Tibial nerve (tissue), 4 donors: ENCODE measurements at regions not wholly inside any gene's neighbourhood (a gene's known extent, or its start where the extent isn't known, plus 50 kb on each side); places are given as distances from the start of the nearest gene placed in this dataset.

Experiments
- CTCF ChIP-seq, 5 experiments: fragments of 200-600 bp in 3 of 5; fragments of 450-650 bp in 2 of 5; sonication (generic) in 3 of 5; IDR thresholded peaks; one replicate each; pipeline ENCODE4 v1.5.1; 2016 to 2019; ENCODE audit warnings: antibody characterized with exemption in 5 of 5, mild to moderate bottlenecking in 3 of 5, moderate library complexity in 2 of 5
- EP300 ChIP-seq, 2 donors: sonication (generic); formaldehyde crosslinking; IDR thresholded peaks; one replicate each; pipeline ENCODE4 v1.6.1; 2017; ENCODE audit warnings: antibody characterized with exemption in 2 of 2, mild to moderate bottlenecking in 1 of 2
- POLR2A ChIP-seq, 2 donors: fragments of 450-650 bp; IDR thresholded peaks; one replicate each; pipeline ENCODE4 v1.6.1; 2017; ENCODE audit warnings: antibody characterized with exemption in 2 of 2, mild to moderate bottlenecking in 2 of 2, moderate library complexity in 2 of 2

DNA sequence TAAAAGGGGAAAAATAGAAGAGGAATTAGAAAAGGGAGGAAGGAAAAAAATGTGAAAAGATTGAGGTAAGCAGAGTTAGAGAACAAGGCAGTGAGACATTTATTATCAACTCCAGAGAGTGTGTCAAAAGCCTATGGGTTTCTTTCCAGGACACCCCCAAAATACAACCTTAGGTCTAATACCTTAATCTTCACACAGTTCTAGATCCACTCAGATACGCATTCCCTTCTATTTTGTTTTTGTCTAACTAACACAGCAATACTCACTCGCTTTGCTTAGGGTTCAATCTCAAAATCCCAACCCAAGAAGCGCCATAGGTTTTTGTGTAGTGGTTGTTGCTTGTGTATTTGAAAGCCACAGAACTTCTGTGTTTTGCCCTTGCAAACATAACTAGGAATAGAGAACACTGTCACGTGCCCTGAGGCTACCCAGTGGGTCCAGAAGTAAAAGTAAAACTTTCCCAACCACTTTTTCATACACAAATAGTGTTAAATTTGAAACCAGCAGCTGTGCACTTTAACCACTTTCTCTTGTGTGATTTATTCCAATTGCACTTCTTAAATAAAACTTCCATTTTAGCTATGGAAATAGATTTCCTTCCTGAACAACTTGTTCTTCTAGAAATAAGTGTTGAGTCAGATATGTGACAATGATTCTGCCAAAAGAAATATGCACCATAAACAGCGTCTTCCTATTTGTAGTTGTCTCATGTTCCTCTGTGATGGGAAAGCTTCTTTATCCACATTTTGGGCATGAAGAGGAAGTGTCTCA lies 414.7 kb upstream of the GHITM start:
- TF ChIP-seq CTCF (IDR thresholded peaks at IDR 0.05) = no peak
- no peak for TF ChIP-seq POLR2A (IDR thresholded peaks at IDR 0.05)
- TF ChIP-seq EP300 (IDR thresholded peaks at IDR 0.05) = no peak
